B cell (primary cell): ENCODE measurements at regions not wholly inside any gene's neighbourhood (a gene's known extent, or its start where the extent isn't known, plus 50 kb on each side); places are given as distances from the start of the nearest gene placed in this dataset.

ENCODE experiments used
- CTCF ChIP-seq: fragments of 200-600 bp; IDR thresholded peaks from one replicate; pipeline ENCODE4 v1.8.0; 2022; ENCODE audit warnings: antibody characterized with exemption, mild to moderate bottlenecking
- EZH2 ChIP-seq: IDR thresholded peaks from 2 replicates; pipeline ENCODE4 v1.6.1; 2012; ENCODE audit warnings: borderline replicate concordance, low read depth, mild to moderate bottlenecking, moderate library complexity, low read length; ENCODE audit not compliant: insufficient read depth, poor library complexity, severe bottlenecking

GRCh38 chr14:87449016-87449415 is 544.0 kb downstream of the GALC start:
- no peak for TF ChIP-seq CTCF
- no peak for TF ChIP-seq EZH2
